ENCODE measurements at regions not wholly inside any gene's neighbourhood (a gene's known extent, or its start where the extent isn't known, plus 50 kb on each side); places are given as distances from the start of the nearest gene placed in this dataset.
"Not testable (repeated sequence)": the region's sequence is repeated elsewhere in the genome, so short reads cannot be mapped to it uniquely, and the experiment has no call there.

DNA sequence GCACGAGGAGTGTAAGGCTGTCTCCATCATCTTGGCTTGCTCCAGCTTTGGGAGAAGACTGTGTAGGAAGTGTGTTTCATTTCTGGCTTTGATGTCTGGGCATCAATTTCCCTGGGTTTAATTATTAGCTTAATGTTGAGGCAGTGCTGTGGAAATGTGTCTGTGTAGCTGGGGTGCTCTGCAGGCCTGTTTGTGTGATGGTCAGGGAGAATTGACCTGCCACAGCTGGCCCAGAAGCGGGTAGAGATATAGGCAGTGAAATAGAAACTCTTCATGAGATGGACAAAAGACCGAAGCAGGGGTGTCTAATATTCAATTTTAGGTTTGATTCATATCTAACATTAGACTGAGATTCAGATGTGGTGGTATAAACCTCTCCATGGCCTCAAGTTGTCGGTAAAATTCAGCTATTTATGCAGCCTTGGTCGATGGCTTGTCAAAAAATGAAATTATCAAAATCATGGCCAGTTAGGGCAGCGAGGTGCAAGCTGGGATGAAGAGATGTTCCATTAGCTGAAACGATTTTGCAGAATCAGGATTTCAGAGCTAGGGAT lies 95.3 kb upstream of the SNX9 start:
- DNase-seq: no peak

- no peak for DNase-seq
Observed at GRCh38 chr6:157728183-157728881, 94.7 kb upstream of the SNX9 start.

DNA sequence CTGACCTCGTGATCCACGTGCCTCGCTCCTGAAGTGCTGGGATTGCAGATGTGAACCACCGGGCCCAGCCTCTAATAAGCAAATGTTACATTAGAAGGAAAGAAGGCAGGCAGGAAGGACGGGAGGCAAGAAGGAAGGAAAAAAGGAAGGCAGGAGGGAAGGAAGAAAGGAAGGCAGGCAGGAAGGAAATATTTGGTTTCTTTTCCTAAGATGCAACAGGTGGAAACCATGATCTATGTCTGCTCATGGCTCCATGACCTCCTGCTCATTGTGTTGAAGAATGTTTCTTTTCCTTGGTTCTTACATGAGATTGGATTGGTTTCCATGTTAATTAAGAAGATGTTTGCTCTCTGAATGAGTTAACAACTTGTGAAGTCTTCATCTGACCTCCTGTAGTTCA lies 91.8 kb upstream of the SNX9 start:
- DNase-seq: no peak

GRCh38 chr6:157732007-157732406 lies 91.0 kb upstream of the SNX9 start:
- no peak for DNase-seq

GRCh38 chr6:157732416-157733161 lies 90.5 kb upstream of the SNX9 start:
- DNase-seq: no peak

DNA sequence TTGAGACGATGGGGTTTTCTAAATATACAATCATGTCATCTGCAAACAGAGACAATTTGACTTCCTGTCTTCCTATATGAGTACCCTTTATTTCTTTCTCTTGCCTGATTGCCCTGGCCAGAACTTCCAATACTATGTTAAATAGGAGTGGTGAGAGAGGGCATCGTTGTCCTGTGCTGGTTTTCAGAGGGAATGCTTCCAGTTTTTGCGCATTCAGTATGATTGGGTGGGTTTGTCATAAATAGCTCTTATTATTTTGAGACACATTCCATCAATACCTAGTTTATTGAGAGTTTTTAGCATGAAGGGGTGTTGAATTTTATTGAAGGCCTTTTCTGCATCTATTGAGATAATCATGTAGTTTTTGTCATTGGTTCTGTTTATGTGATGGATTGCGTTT lies 86.5 kb upstream of the SNX9 start:
- DNase-seq: not testable (repeated sequence)

- no peak for DNase-seq
Observed at GRCh38 chr6:157741321-157741947, 81.6 kb upstream of the SNX9 start.

DNA sequence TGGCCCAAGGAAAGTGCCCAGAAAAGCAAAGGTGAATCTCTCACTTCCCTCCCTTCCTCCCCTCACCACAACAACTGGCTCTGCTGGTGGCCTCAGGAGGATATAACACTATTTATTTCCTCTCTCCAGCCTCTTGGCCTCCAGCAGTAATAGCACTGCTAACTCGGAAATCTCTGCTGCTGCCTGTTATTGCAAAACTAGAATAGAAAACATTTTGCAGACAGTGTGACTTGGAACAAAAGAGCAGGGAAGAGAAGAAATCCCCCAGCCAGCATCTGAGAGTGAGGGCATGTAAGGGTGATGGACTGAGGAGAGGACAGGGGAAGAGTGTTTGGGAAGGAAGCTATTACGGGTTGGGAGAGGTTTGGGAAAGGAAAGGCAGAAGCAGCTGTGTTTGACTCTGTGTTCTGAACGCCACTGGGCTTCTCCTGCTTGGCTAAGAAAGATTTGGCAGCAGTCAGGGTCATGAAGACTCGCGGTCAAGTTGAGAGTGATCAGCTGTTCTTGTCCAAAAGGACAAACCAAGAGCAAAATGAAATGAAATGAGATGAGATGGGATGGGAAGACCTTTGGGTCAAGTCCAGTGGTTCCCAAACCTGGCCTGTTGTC lies 81.0 kb upstream of the SNX9 start:
- DNase-seq: no peak

DNA sequence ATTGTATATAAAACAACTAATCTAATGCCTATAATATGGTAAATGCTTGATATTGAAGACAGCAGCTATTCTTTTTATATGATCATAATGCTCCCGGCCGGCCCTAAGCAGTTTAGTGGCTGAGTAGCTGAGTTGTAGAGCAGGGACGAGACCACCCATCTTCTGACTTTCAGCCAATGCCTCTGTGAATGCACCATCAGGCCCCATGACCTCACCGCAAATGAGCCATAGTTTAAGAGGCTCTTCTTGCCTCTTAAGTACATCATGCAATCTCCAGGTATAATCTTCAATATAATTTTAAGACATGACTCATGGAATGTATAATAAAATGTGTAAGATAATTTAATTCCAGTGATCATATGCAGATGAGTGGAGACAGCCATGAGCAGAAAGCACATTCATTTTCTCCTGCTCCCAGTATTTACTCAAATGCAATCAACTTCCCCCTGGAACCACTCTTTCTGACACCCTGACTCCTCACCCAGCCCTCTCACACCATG lies 78.9 kb upstream of the SNX9 start:
- no peak for DNase-seq

- no peak for DNase-seq
Observed at GRCh38 chr6:157746897-157747296, 76.1 kb upstream of the SNX9 start.

GRCh38 chr6:157747370-157747769 lies 75.7 kb upstream of the SNX9 start:
- no peak for DNase-seq

DNA sequence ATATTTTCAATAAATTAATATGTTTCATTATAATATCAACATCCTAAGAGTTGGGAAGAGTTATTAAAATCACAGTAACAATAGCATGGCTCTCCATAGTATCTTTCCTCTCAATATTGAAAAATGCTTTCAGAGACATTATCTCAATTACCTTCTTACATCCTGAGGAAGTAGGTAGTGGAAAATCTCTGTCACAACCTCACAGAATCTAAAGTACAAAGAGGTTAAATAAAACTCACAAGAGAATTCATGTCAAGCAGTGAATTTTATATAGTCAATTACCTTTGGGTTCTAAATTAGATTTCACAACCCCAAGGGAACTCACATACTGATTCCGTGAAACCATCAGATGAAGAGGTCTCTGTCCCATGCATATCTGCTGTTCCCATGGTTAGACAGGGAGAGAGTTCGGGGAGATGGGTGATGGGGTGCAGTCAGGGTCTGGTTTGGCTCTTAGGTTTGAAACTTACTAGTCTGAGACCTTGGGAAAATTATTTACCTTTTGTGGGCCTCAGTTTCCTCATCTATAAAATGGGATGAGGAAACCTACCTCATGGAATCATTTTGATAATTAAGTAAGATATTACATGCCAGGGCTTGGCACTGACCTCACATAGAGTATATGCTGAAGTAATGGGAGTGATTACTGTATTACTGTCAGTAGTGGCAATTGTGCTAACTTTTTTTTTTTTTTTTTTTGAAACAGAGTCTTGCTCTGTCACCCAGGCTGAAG lies 74.0 kb upstream of the SNX9 start:
- no peak for DNase-seq

GRCh38 chr6:157750973-157751372 lies 72.1 kb upstream of the SNX9 start:
- not testable (repeated sequence) for DNase-seq

DNA sequence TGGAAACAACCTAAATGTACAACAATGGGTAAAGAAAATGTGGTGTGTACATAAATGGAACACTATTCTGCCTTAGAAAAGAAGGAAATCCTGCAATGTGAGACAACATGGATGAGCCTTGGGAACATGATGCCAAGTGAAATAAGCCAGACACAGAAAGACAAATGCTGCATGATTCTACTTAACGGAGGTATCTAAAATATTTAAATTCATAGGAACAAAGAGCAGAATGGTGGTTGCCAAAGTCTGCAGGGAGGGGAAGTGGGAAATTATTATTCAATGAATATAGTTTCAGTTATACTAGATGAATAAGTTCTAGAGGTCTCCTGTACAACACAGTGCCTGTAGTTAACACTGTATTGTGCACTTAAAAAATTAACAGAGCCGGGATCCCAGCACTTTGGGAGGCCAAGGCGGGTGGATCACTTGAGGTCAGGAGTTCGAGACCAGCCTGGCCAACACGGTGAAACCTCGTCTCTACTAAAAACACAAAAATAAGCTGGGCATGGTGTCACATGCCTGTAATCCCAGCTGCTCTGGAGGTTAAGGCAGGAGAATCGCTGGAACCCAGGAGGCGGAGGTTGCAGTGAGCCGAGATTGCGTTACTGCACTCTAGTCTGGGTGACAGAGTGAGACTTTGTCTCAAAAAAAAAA lies 71.4 kb upstream of the SNX9 start:
- DNase-seq: no peak

GRCh38 chr6:157752879-157753278 lies 70.2 kb upstream of the SNX9 start:
- not testable (repeated sequence) for DNase-seq

DNA sequence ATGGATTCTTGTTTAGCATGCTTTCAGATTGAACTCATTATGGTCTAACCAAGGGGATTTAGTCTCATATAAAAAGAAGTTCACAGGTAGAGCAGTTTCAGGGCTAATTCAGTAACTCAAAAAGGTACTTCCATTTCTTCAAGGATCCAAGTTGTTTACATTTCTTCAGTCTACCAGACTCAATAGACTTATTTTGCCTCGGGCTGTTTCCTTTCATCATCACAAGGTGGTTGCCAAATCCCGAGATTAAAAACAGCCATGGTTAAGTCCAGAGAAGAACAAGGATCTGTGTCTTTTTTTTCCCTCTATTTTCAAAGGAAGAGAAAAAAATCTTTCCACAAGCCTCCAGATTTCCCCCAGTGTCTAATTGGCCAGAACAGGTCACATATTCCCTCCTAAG lies 69.8 kb upstream of the SNX9 start:
- no peak for DNase-seq

DNA sequence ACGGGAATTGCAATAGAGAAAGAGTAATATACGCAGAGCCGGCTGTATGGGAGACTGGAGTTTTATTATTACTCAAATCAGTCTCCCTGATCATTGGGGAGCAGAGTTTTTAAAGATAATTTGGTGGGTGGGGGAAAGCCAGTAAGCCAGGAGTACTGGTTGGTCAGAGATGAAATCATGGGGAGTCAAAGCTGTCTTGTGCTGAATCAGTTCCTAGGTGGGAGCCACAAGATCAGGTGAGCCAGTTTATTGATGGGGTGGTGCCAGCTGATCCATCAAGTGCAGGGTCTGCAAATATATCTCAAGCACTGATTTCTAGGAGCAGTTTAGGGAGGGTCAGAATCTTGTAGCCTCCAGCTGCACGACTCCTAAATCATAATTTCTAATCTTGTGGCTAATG lies 69.2 kb upstream of the SNX9 start:
- not testable (repeated sequence) for DNase-seq

DNA sequence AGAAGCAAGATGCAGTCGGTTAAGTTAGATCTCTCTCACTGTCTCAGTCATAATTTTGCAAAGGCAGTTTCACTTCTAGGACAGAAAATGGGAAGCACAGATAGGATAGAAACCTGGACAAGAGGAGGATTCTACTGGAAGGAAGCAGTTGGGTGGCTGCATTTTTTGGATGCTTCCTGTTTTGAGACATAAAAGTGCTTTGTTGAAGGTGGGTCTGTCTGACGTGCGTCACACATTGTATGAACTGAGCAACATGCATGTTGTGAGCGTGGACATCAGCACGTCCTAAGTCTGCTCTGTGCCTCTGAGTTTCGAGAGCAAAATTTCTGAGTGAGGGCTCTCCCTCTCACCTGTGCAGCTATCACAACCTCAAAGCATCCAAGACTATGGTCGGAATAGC lies 68.7 kb upstream of the SNX9 start:
- DNase-seq: no peak

DNA sequence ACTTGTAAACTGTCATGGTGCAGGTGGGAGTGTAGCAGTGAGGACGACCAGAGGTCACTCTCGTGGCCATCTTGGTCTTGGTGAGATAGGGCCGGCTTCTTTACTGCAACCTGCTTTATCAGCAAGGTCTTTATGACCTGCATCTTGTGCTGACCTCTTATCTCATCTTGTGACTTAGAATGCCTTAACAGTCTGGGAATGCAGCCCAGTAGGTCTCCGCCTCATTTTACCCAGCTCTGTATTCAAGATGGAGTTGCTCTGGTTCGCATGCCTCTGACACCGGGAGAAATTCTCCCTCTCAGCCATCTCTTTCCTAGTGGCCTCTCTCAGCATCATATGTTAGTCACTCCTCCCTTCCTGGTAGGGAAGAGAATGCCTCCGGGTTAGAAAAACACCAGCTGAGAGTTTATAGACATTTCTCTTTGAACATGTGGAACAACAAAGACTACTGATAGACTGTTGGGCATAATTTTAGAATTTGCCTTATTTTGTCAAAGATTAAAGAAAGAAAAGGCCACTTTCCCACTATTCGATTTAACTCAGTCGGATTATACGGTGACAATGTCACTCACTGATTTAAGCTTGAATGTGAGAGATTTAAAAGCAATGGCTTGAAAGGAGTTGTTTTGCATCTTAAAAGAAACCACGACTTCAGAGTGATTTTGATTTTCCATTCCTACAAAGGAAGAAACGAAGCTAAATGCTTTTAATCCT lies 67.9 kb upstream of the SNX9 start:
- no peak for DNase-seq

DNA sequence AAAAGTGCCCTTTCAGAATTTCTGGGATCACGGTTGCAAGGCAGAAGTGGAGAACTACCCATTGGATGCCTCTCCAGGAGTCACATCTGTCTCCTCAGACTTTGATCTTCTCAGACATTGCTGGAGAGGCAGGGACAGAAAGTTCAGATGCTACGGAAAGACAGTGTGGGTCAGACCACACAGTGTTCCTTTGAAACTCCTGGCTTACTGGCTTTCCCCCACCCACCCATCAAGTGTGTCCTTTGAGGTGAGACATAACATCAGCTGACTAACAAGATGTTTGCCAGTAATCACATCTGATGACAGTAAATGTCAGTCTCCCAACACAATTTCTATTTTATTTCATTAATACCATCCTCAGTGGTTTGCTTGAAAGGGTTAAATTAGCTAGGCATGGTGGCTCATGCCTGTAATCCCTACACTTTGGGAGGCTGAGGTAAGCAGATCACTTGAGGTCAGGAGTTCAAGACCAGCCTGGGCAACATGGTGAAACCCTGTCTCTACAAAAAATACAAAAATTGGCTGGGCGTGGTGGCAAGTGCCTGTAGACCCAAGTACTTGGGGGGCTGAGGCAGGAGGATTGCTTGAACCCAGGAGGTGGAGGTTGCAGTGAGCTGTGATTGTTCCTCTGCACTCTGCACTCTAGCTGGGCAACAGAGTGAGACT lies 67.2 kb upstream of the SNX9 start:
- DNase-seq: peak; percentile 83

Measured in stimulated activated CD4-positive, alpha-beta T cell treated with anti-CD3 and anti-CD28 coated beads, Interleukin-1b, Interleukin-23, amount 100 ng/mL, for 48 hours (primary cell).